SU-DHL-6 (cell line): ENCODE measurements at regions not wholly inside any gene's neighbourhood (a gene's known extent, or its start where the extent isn't known, plus 50 kb on each side); places are given as distances from the start of the nearest gene placed in this dataset.

Experiments used
- H2AFZ ChIP-seq: fragments of 200-600 bp; sonication (generic); 2 replicates; pipeline ENCODE4 v1.6.1; 2014; ENCODE audit warnings: low read depth, mild to moderate bottlenecking, moderate library complexity, mixed read lengths, antibody characterized with exemption, low read length; ENCODE audit not compliant: severe bottlenecking
- H3F3A ChIP-seq: fragments of 200-600 bp; shearing (Covaris generic); 2 replicates; pipeline ENCODE4 v1.6.0; 2016; ENCODE audit warnings: antibody characterized with exemption, mild to moderate bottlenecking; ENCODE audit not compliant: insufficient read depth
- H3K27ac ChIP-seq: fragments of 200-600 bp; sonication (generic); 2 replicates; pipeline ENCODE4 v1.5.1; 2016; ENCODE audit warnings: low read depth, mild to moderate bottlenecking, low read length, moderate library complexity, mixed read lengths
- H3K27me3 ChIP-seq: fragments of 200-600 bp; sonication (generic), shearing (Covaris generic); 2 replicates; pipeline ENCODE4 v1.6.0; 2014; ENCODE audit warnings: mild to moderate bottlenecking, low read length
- H3K36me3 ChIP-seq: fragments of 200-600 bp; sonication (generic); 2 replicates; pipeline ENCODE4 v1.6.1; 2014; ENCODE audit warnings: mild to moderate bottlenecking, low read length, mixed read lengths
- H3K4me2 ChIP-seq: fragments of 300-600, 200-600 bp; shearing (Covaris generic), sonication (generic); 2 replicates; pipeline ENCODE4 v1.6.0; 2014; ENCODE audit warnings: low read length, low read depth, mild to moderate bottlenecking; ENCODE audit not compliant: poor library complexity, severe bottlenecking
- H3K4me3 ChIP-seq: fragments of 200-600 bp; sonication (generic); 2 replicates; pipeline ENCODE4 v1.5.1; 2014; ENCODE audit warnings: antibody characterized with exemption, low read length, mild to moderate bottlenecking, mixed read lengths; ENCODE audit not compliant: insufficient read depth, poor library complexity, severe bottlenecking
- H3K79me2 ChIP-seq: fragments of 200-600 bp; sonication (generic); 2 replicates; pipeline ENCODE4 v1.6.1; 2014; ENCODE audit warnings: mild to moderate bottlenecking, low read length, moderate library complexity; ENCODE audit not compliant: insufficient read depth
- H3K9ac ChIP-seq: fragments of 200-600 bp; sonication (generic); 2 replicates; pipeline ENCODE4 v1.7.0; 2014; ENCODE audit warnings: mild to moderate bottlenecking, low read length
- H3K9me2 ChIP-seq: fragments of 200-600 bp; sonication (generic); replicated peaks from 2 replicates; pipeline ENCODE4 v1.6.1; 2014; ENCODE audit warnings: low read length; ENCODE audit not compliant: insufficient read depth
- H3K9me3 ChIP-seq: fragments of 200-600 bp; sonication (generic); 2 replicates; pipeline ENCODE4 v1.6.1; 2014; ENCODE audit warnings: low read length, mixed read lengths; ENCODE audit not compliant: insufficient read depth
- H4K20me1 ChIP-seq: fragments of 200-600 bp; sonication (generic); 2 replicates; pipeline ENCODE4 v1.6.1; 2014; ENCODE audit warnings: low read depth, mild to moderate bottlenecking, antibody characterized with exemption, low read length, moderate library complexity, mixed read lengths
- CTCF ChIP-seq: fragments of 200-600 bp; sonication (generic); IDR thresholded peaks from one replicate; pipeline ENCODE4 v1.5.1; 2017; ENCODE audit warnings: antibody characterized with exemption, mild to moderate bottlenecking, low read length, moderate library complexity; ENCODE audit not compliant: insufficient read depth, poor library complexity, severe bottlenecking
- EZH2phosphoT487 ChIP-seq: fragments of 200-600 bp; sonication (generic), shearing (Covaris generic); conservative IDR thresholded peaks from 2 replicates; pipeline ENCODE4 v1.6.1; 2018; ENCODE audit warnings: mild to moderate bottlenecking, antibody characterized with exemption, low read length, moderate library complexity, mixed read lengths

- Histone ChIP-seq H3K4me2 (no peak overlapping the region), H4K20me1 (no peaks in the 10 kb centered on the region), H3K9me2 (no peaks in the 10 kb centered on the region), H3K9me3 (no peaks in the 10 kb centered on the region), H3K79me2 (no peaks in the 10 kb centered on the region), H3F3A (no peaks in the 10 kb centered on the region), H3K4me3 (no peak overlapping the region), H2AFZ (no peak overlapping the region), H3K9ac (no peak overlapping the region), H3K27ac (no peak overlapping the region), H3K36me3 (no peaks in the 10 kb centered on the region), H3K27me3 (no peaks in the 10 kb centered on the region)
- no peak for TF ChIP-seq EZH2phosphoT487
- TF ChIP-seq CTCF, result no peak
Measured at GRCh38 chr9:12906646-12907045, 131.8 kb downstream of the LURAP1L start.

GRCh38 chr9:12908895-12909294 is 134.1 kb downstream of the LURAP1L start:
- H4K20me1 ChIP-seq, result no peaks in the 10 kb centered on the region
- no peaks in the 10 kb centered on the region for H3K9me2 ChIP-seq
- 0 out of 2 replicates have a peak, but pooled peaks cover 4% of the 10 kb centered on the region for H3K9me3 ChIP-seq
- H3K4me2 ChIP-seq, result no peak overlapping the region
- H3F3A ChIP-seq, result no peaks in the 10 kb centered on the region
- no peak overlapping the region for H2AFZ ChIP-seq
- no peak overlapping the region for H3K9ac ChIP-seq
- no peaks in the 10 kb centered on the region for H3K27me3 ChIP-seq
- TF ChIP-seq EZH2phosphoT487 (no peak), CTCF (no peak)
- no peaks in the 10 kb centered on the region for H3K79me2 ChIP-seq
- no peaks in the 10 kb centered on the region for H3K36me3 ChIP-seq
- no peak overlapping the region for H3K27ac ChIP-seq
- no peak overlapping the region for H3K4me3 ChIP-seq

GRCh38 chr9:12915366-12915954 is 140.6 kb downstream of the LURAP1L start:
- Histone ChIP-seq H4K20me1 (no peaks in the 10 kb centered on the region), H3K36me3 (no peaks in the 10 kb centered on the region), H2AFZ (no peak overlapping the region), H3K9me3 (0 out of 2 replicates have a peak, but pooled peaks cover 5% of the 10 kb centered on the region), H3K79me2 (no peaks in the 10 kb centered on the region), H3K4me3 (no peak overlapping the region), H3K27ac (no peak overlapping the region), H3F3A (no peaks in the 10 kb centered on the region), H3K9ac (no peak overlapping the region), H3K4me2 (no peak overlapping the region), H3K27me3 (no peaks in the 10 kb centered on the region), H3K9me2 (no peaks in the 10 kb centered on the region)
- TF ChIP-seq EZH2phosphoT487, result no peak
- no peak for TF ChIP-seq CTCF
